Ovary (tissue), 7 donors: ENCODE measurements at regions not wholly inside any gene's neighbourhood (a gene's known extent, or its start where the extent isn't known, plus 50 kb on each side); places are given as distances from the start of the nearest gene placed in this dataset.

Experiments used
- DNase-seq, 5 donors: peaks; one replicate each; pipeline ENCODE4 v3.0.0-alpha.2; 2019 to 2020
- H3K27ac ChIP-seq, 2 donors: fragments of 200-600 bp; one replicate each; pipeline versions ENCODE4 v1.5.1 to v1.8.0; 2019 to 2022
- H3K27me3 ChIP-seq: fragments of 200-600 bp; one replicate; pipeline ENCODE4 v1.8.0; 2022
- H3K36me3 ChIP-seq: fragments of 200-600 bp; sonication (generic); one replicate; pipeline ENCODE4 v1.5.1; 2019
- H3K4me1 ChIP-seq: one replicate; pipeline ENCODE4 v1.8.1; 2013; ENCODE audit warnings: mild to moderate bottlenecking, moderate library complexity; ENCODE audit not compliant: insufficient read depth
- H3K4me3 ChIP-seq: fragments of 200-600 bp; sonication (generic); one replicate; pipeline ENCODE4 v1.5.1; 2017
- H3K9me3 ChIP-seq, 2 donors: fragments of 200-600 bp in 1 of 2; sonication (generic) in 1 of 2; one replicate each; pipeline versions ENCODE4 v1.5.1 to v1.8.1; 2013 to 2019; ENCODE audit warnings: mild to moderate bottlenecking in 1 of 2, moderate library complexity in 1 of 2
- CTCF ChIP-seq, 3 donors: fragments of 450-650 bp in 2 of 3; fragments of 200-600 bp in 1 of 3; IDR thresholded peaks; one replicate each; pipeline versions ENCODE4 v1.5.1 to v1.8.0; 2016 to 2022; ENCODE audit warnings: antibody characterized with exemption in 3 of 3, mild to moderate bottlenecking in 1 of 3
- EP300 ChIP-seq: sonication (generic); formaldehyde crosslinking; IDR thresholded peaks from one replicate; pipeline ENCODE4 v1.6.1; 2017; ENCODE audit warnings: antibody characterized with exemption
- POLR2A ChIP-seq: fragments of 450-650 bp; IDR thresholded peaks from one replicate; pipeline ENCODE4 v1.6.1; 2017; ENCODE audit warnings: antibody characterized with exemption, mild to moderate bottlenecking, moderate library complexity
- WGBS, 3 donors: extraction: QIAGEN DNeasy Blood & Tissue Kit in 1 of 3; methylation state at CpG; one replicate each; pipeline versions ENCODE4 v1.1.5 to v1.1.7; 2013 to 2017; 5-methylcytosine and 5-hydroxymethylcytosine counted together
- intact Hi-C, 4 donors: fragments of 100-400 bp; cut with DNase I; formaldehyde crosslinking; loops; one replicate each; pipeline versions ENCODE4 v1.11.0 to v1.15.1; 2022 to 2023
- donor health status: DM: no; HTN: no; CAD: no; lungs with moderate emphysema.
- donor health status: DM: no; HTN: no; CAD: no.
- donor health status: Bipolar disorder and iron deficiency.
- donor health status: DM: no; HTN: no; CAD: no.
- donor health status: DM: yes; HTN: yes; CAD: no.

GRCh38 chr9:87827341-87827740 lies 55.3 kb upstream of the SPATA31E1 start:
- no peaks in the 10 kb centered on the region for H3K27me3 ChIP-seq
- no peaks in the 10 kb centered on the region for H3K9me3 ChIP-seq
- TF ChIP-seq POLR2A (no peak), EP300 (no peak), CTCF (IDR thresholded peaks at IDR 0.05) (no peak)
- H3K4me1 ChIP-seq = no peaks in the 10 kb centered on the region
- no peak overlapping the region for H3K4me3 ChIP-seq
- intact Hi-C loops = no loop called here
- H3K27ac ChIP-seq = no peak overlapping the region
- no peak for DNase-seq
- WGBS, 3 donors = 90 to 96% (median 92%) methylated on average over 2 of the region's 2 CpGs
- H3K36me3 ChIP-seq = no peaks in the 10 kb centered on the region

GRCh38 chr9:87829756-87830155 lies 52.9 kb upstream of the SPATA31E1 start:
- no peaks in the 10 kb centered on the region for H3K4me1 ChIP-seq
- H3K9me3 ChIP-seq = no peaks in the 10 kb centered on the region
- no peak for DNase-seq
- no peaks in the 10 kb centered on the region for H3K27me3 ChIP-seq
- no peaks in the 10 kb centered on the region for H3K36me3 ChIP-seq
- H3K4me3 ChIP-seq = no peak overlapping the region
- no peak overlapping the region for H3K27ac ChIP-seq
- TF ChIP-seq POLR2A (no peak), CTCF (IDR thresholded peaks at IDR 0.05) (no peak), EP300 (no peak)
- intact Hi-C loops = no loop called here
- 34 to 48% (median 46%) methylated on average over 1 of the region's 1 CpG for WGBS, 3 donors

- intact Hi-C loops = no loop called here
- DNase-seq = no peak
- Histone ChIP-seq H3K27ac (no peak overlapping the region), H3K27me3 (no peaks in the 10 kb centered on the region), H3K9me3 (no peaks in the 10 kb centered on the region), H3K4me3 (no peak overlapping the region), H3K4me1 (no peaks in the 10 kb centered on the region), H3K36me3 (no peaks in the 10 kb centered on the region)
- 33 to 47% (median 35%) methylated on average over 3 of the region's 3 CpGs for WGBS, 3 donors
- TF ChIP-seq CTCF (IDR thresholded peaks at IDR 0.05) (no peak), EP300 (no peak), POLR2A (no peak)
Observed at GRCh38 chr9:87830446-87830845, 52.2 kb upstream of the SPATA31E1 start.

GRCh38 chr9:87831159-87831558 lies 51.5 kb upstream of the SPATA31E1 start:
- H3K4me3 ChIP-seq = no peak overlapping the region
- intact Hi-C loops = no loop called here
- 60 to 65% (median 61%) methylated on average over 1 of the region's 1 CpG for WGBS, 3 donors
- H3K27ac ChIP-seq = no peak overlapping the region
- no peaks in the 10 kb centered on the region for H3K9me3 ChIP-seq
- no peaks in the 10 kb centered on the region for H3K27me3 ChIP-seq
- no peaks in the 10 kb centered on the region for H3K4me1 ChIP-seq
- DNase-seq = no peak
- TF ChIP-seq POLR2A (no peak), EP300 (no peak), CTCF (IDR thresholded peaks at IDR 0.05) (no peak)
- H3K36me3 ChIP-seq = no peaks in the 10 kb centered on the region
